RCC 7860 (cell line): ENCODE measurements at regions not wholly inside any gene's neighbourhood (a gene's known extent, or its start where the extent isn't known, plus 50 kb on each side); places are given as distances from the start of the nearest gene placed in this dataset.
"Not testable (repeated sequence)": the region's sequence is repeated elsewhere in the genome, so short reads cannot be mapped to it uniquely, and the experiment has no call there.

Source experiments
- DNase-seq: peaks from one replicate; pipeline ENCODE4 v3.0.0-alpha.2; 2015; ENCODE audit warnings: low spot score
- FAIRE-seq: peaks from 2 replicates; lab custom pipeline; 2012; peaks lifted over from hg19 to GRCh38; lab: Jason Lieb, UNC

- no peak for FAIRE-seq
- DNase-seq = no peak
Measured at GRCh38 chr6:86487660-86488221, 449.6 kb upstream of the HTR1E start.

GRCh38 chr6:86478316-86478715 lies 459.0 kb upstream of the HTR1E start:
- not testable (repeated sequence) for DNase-seq, FAIRE-seq

- DNase-seq (no peak), FAIRE-seq (no peak)
Measured at GRCh38 chr6:86477500-86478148, 459.7 kb upstream of the HTR1E start.

- no peak for DNase-seq
- FAIRE-seq = no peak
Measured at GRCh38 chr6:86476311-86476710, 461.0 kb upstream of the HTR1E start.

- FAIRE-seq = no peak
- no peak for DNase-seq
Measured at GRCh38 chr6:86474081-86474480, 463.2 kb upstream of the HTR1E start.

- DNase-seq = no peak
- no peak for FAIRE-seq
Measured at GRCh38 chr6:86471791-86472190, 465.5 kb upstream of the HTR1E start.

- FAIRE-seq = no peak
- DNase-seq = no peak
Measured at GRCh38 chr6:86459978-86460377, 477.4 kb upstream of the HTR1E start.

GRCh38 chr6:86456821-86457220 lies 480.5 kb upstream of the HTR1E start:
- no peak for FAIRE-seq
- no peak for DNase-seq

GRCh38 chr6:86453232-86453631 lies 484.1 kb upstream of the HTR1E start:
- DNase-seq (no peak), FAIRE-seq (no peak)

- no peak for FAIRE-seq
- no peak for DNase-seq
Measured at GRCh38 chr6:86448398-86448797, 488.9 kb upstream of the HTR1E start.

- DNase-seq = no peak
- FAIRE-seq = no peak
Measured at GRCh38 chr6:86440608-86441007, 496.7 kb upstream of the HTR1E start.

- FAIRE-seq (no peak), DNase-seq (no peak)
Measured at GRCh38 chr6:86423571-86423970, 513.8 kb upstream of the HTR1E start.

GRCh38 chr6:86412057-86412456 lies 525.3 kb upstream of the HTR1E start:
- no peak for FAIRE-seq

GRCh38 chr6:86407128-86407527 lies 530.2 kb upstream of the HTR1E start:
- no peak for DNase-seq
- no peak for FAIRE-seq

More at GRCh38 chr6:86412057-86412456, 525.3 kb upstream of the HTR1E start:
- DNase-seq = no peak

GRCh38 chr6:86392850-86393249 lies 544.5 kb upstream of the HTR1E start:
- not testable (repeated sequence) for DNase-seq, FAIRE-seq

- DNase-seq (no peak), FAIRE-seq (no peak)
Measured at GRCh38 chr6:86380571-86381125, 556.7 kb upstream of the HTR1E start.

- no peak for DNase-seq
- no peak for FAIRE-seq
Measured at GRCh38 chr6:86357877-86358276, 579.5 kb upstream of the HTR1E start.

GRCh38 chr6:86355271-86355670 lies 582.1 kb upstream of the HTR1E start:
- FAIRE-seq (no peak), DNase-seq (no peak)

- FAIRE-seq = no peak
- DNase-seq = no peak
Measured at GRCh38 chr6:86331919-86332318, 605.4 kb upstream of the HTR1E start.

- FAIRE-seq (no peak), DNase-seq (no peak)
Measured at GRCh38 chr6:86331265-86331840, 606.0 kb upstream of the HTR1E start.

- FAIRE-seq (no peak), DNase-seq (no peak)
Measured at GRCh38 chr6:86306210-86306609, 631.1 kb upstream of the HTR1E start.

GRCh38 chr6:86285876-86286275 lies 643.2 kb upstream of the SYNCRIP start:
- no peak for DNase-seq
- FAIRE-seq = no peak
